ENCODE measurements at regions not wholly inside any gene's neighbourhood (a gene's known extent, or its start where the extent isn't known, plus 50 kb on each side); places are given as distances from the start of the nearest gene placed in this dataset.
"Not testable (repeated sequence)": the region's sequence is repeated elsewhere in the genome, so short reads cannot be mapped to it uniquely, and the experiment has no call there.

- H3K27me3 ChIP-seq (ENCODE audit: control insufficient read depth in 3 of 3, insufficient read depth in 3 of 3, low read length in 2 of 3); H3K9ac ChIP-seq (ENCODE audit: insufficient read depth in 1 of 2, low read length in 2 of 2); H3K4me3 ChIP-seq; H3K27ac ChIP-seq (ENCODE audit: low read depth in 1 of 2, low read length in 1 of 2); H3K4me1 ChIP-seq (ENCODE audit: control insufficient read depth in 5 of 5, insufficient read depth in 5 of 5, low read length in 5 of 5); H3K36me3 ChIP-seq (ENCODE audit: control insufficient read depth in 4 of 4, insufficient read depth in 4 of 4, low read length in 4 of 4); DNase-seq; ATAC-seq (ENCODE audit: insufficient read depth, low FRiP score): not testable (repeated sequence)
- 77 to 84% methylated on average over 5 to 6 of the region's 6 CpGs for WGBS, 2 donors
- peaks cover 0 to 17% (median 8%) of the 10 kb centered on the region in 4 donors for H3K9me3 ChIP-seq (ENCODE audit: control insufficient read depth in 4 of 4, insufficient read depth in 3 of 4, low read length in 3 of 4)
Observed at GRCh38 chr14:105776112-105776511, 249.7 kb downstream of the TMEM121 start.

DNA sequence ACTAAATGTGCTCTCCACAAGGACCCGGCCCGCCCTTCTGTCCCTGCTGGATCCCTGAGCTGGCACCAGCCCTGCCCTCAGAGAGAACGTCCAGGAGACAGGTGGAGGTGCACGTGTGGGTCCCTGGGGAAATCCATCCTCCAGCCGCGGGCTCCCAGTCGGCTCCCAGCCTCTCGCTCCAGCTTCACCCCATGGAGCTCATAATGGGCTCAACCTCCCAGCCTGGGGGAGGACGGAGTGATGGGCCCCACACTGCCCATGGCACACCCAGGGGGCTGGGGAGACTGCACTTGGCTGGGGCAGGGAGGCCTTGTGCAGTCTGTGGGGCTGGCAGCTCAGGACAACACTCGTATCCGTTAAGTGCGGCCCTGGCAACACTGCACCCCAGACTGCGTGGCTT lies 250.5 kb downstream of the TMEM121 start:
- 88 to 92% methylated on average over 12 to 13 of the region's 13 CpGs for WGBS, 2 donors
- Histone ChIP-seq H3K36me3 (ENCODE audit: control insufficient read depth in 4 of 4, insufficient read depth in 4 of 4, low read length in 4 of 4) (no peaks in the 10 kb centered on the region), H3K9ac (ENCODE audit: insufficient read depth in 1 of 2, low read length in 2 of 2) (no peak overlapping the region), H3K27me3 (ENCODE audit: control insufficient read depth in 3 of 3, insufficient read depth in 3 of 3, low read length in 2 of 3) (no peaks in the 10 kb centered on the region), H3K27ac (ENCODE audit: low read depth in 1 of 2, low read length in 1 of 2) (no peak overlapping the region), H3K9me3 (ENCODE audit: control insufficient read depth in 4 of 4, insufficient read depth in 3 of 4, low read length in 3 of 4) (peaks cover 0 to 17% (median 8%) of the 10 kb centered on the region in 4 donors), H3K4me3 (no peak overlapping the region), H3K4me1 (ENCODE audit: control insufficient read depth in 5 of 5, insufficient read depth in 5 of 5, low read length in 5 of 5) (no peaks in the 10 kb centered on the region)
- TF ChIP-seq, protein P1, sequence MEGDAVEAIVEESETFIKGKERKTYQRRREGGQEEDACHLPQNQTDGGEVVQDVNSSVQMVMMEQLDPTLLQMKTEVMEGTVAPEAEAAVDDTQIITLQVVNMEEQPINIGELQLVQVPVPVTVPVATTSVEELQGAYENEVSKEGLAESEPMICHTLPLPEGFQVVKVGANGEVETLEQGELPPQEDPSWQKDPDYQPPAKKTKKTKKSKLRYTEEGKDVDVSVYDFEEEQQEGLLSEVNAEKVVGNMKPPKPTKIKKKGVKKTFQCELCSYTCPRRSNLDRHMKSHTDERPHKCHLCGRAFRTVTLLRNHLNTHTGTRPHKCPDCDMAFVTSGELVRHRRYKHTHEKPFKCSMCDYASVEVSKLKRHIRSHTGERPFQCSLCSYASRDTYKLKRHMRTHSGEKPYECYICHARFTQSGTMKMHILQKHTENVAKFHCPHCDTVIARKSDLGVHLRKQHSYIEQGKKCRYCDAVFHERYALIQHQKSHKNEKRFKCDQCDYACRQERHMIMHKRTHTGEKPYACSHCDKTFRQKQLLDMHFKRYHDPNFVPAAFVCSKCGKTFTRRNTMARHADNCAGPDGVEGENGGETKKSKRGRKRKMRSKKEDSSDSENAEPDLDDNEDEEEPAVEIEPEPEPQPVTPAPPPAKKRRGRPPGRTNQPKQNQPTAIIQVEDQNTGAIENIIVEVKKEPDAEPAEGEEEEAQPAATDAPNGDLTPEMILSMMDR (IDR thresholded peaks at IDR 0.05; ENCODE audit: control extremely low read depth, extremely low read depth) = no peak
- DNase-seq = no peak
- ATAC-seq (ENCODE audit: insufficient read depth, low FRiP score) = no peak

GRCh38 chr14:105783707-105784106 lies 257.3 kb downstream of the TMEM121 start:
- Histone ChIP-seq H3K27ac (ENCODE audit: low read depth in 1 of 2, low read length in 1 of 2) (no peak overlapping the region), H3K36me3 (ENCODE audit: control insufficient read depth in 4 of 4, insufficient read depth in 4 of 4, low read length in 4 of 4) (no peaks in the 10 kb centered on the region), H3K9ac (ENCODE audit: insufficient read depth in 1 of 2, low read length in 2 of 2) (no peak overlapping the region), H3K9me3 (ENCODE audit: control insufficient read depth in 4 of 4, insufficient read depth in 3 of 4, low read length in 3 of 4) (peaks cover 3 to 32% (median 9%) of the 10 kb centered on the region in 4 donors), H3K4me3 (no peak overlapping the region), H3K27me3 (ENCODE audit: control insufficient read depth in 3 of 3, insufficient read depth in 3 of 3, low read length in 2 of 3) (no peaks in the 10 kb centered on the region), H3K4me1 (ENCODE audit: control insufficient read depth in 5 of 5, insufficient read depth in 5 of 5, low read length in 5 of 5) (no peaks in the 10 kb centered on the region)
- WGBS, 2 donors = 63 to 83% methylated on average over 3 of the region's 3 CpGs
- ATAC-seq (ENCODE audit: insufficient read depth, low FRiP score) = no peak
- no peak for DNase-seq
- TF ChIP-seq, protein P1 (IDR thresholded peaks at IDR 0.05; ENCODE audit: control extremely low read depth, extremely low read depth) = no peak

DNA sequence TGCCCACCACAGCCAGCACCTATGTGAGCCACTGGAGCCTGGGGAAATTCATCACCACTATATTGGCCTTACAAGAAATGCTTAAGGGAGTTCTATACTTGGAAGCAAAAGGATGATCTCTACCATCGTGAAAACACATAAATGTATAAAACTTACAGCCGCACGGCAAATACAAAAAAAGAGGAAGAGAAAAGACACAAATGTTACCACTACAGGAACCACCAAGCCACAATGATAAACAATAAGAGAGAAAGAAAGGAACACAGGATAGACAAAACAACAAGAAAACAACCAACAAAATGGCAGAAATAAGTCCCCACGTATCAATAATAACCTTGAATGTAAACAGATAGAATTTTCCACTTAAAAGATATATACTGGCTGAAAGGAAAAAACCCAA lies 267.5 kb downstream of the TMEM121 start:
- no peak for DNase-seq
- no peak overlapping the region for H3K9ac ChIP-seq (ENCODE audit: insufficient read depth in 1 of 2, low read length in 2 of 2)
- ATAC-seq (ENCODE audit: insufficient read depth, low FRiP score) = no peak
- H3K4me3 ChIP-seq = no peak overlapping the region
- peaks cover 0 to 10% (median 4%) of the 10 kb centered on the region in 4 donors for H3K9me3 ChIP-seq (ENCODE audit: control insufficient read depth in 4 of 4, insufficient read depth in 3 of 4, low read length in 3 of 4)
- H3K36me3 ChIP-seq (ENCODE audit: control insufficient read depth in 4 of 4, insufficient read depth in 4 of 4, low read length in 4 of 4) = no peaks in the 10 kb centered on the region
- WGBS, 2 donors = 33 to 65% methylated on average over 4 of the region's 4 CpGs
- no peaks in the 10 kb centered on the region for H3K4me1 ChIP-seq (ENCODE audit: control insufficient read depth in 5 of 5, insufficient read depth in 5 of 5, low read length in 5 of 5)
- H3K27ac ChIP-seq (ENCODE audit: low read depth in 1 of 2, low read length in 1 of 2) = no peak overlapping the region
- TF ChIP-seq, protein P1 (IDR thresholded peaks at IDR 0.05; ENCODE audit: control extremely low read depth, extremely low read depth) = no peak
- no peaks in the 10 kb centered on the region for H3K27me3 ChIP-seq (ENCODE audit: control insufficient read depth in 3 of 3, insufficient read depth in 3 of 3, low read length in 2 of 3)
